IMR-90 (cell line): ENCODE measurements at regions not wholly inside any gene's neighbourhood (a gene's known extent, or its start where the extent isn't known, plus 50 kb on each side); places are given as distances from the start of the nearest gene placed in this dataset.

Source experiments
- ATAC-seq: fragments of 200-7000 bp; cut with Tn5 transposase; 2 replicates; pipeline ENCODE4 v1.9.1; 2020; ENCODE audit warnings: low read depth, mild to moderate bottlenecking, moderate library complexity
- BruUV-seq: library from RNA; stranded (reverse); fragments of 400-500 nt; replicated peaks from 2 replicates; lab custom pipeline; 2021; lab: Mats Ljungman, UMichigan
- CTCF ChIA-PET: fragments of 300-600 bp; formaldehyde crosslinking; extraction: SDS; loops from one replicate; lab custom pipeline; 2021; ENCODE audit warnings: antibody characterized with exemption; lab: Yijun Ruan, JAX
- POLR2A ChIA-PET: fragments of 300-600 bp; sonication (Branson Sonifier 250); formaldehyde crosslinking; loops from one replicate; lab custom pipeline; 2022; ENCODE audit warnings: antibody characterized with exemption; ENCODE audit not compliant: unreplicated experiment; lab: Charles Lee
- DNase-seq: peaks from one replicate; pipeline ENCODE4 v3.0.0; 2013
- H2AFZ ChIP-seq: replicated peaks from 2 replicates; pipeline ENCODE3; 2013; ENCODE audit warnings: low read length, mild to moderate bottlenecking; ENCODE audit not compliant: poor library complexity
- H2AK5ac ChIP-seq: 2 replicates; pipeline ENCODE4 v1.6.1; 2013; ENCODE audit warnings: low read depth, low read length, inconsistent platforms
- H2AK9ac ChIP-seq: replicated peaks from 2 replicates; pipeline ENCODE3; 2013; ENCODE audit warnings: mild to moderate bottlenecking, low read depth, low read length, moderate library complexity; ENCODE audit not compliant: poor library complexity
- H2BK120ac ChIP-seq: 2 replicates; pipeline ENCODE4 v1.6.1; 2013; ENCODE audit warnings: low read depth, low read length, inconsistent platforms
- H2BK15ac ChIP-seq: 3 replicates; pipeline ENCODE4 v1.6.1; 2013; ENCODE audit warnings: low read depth, low read length, inconsistent platforms
- H2BK20ac ChIP-seq: 2 replicates; pipeline ENCODE4 v1.6.1; 2013; ENCODE audit warnings: low read depth, mild to moderate bottlenecking, inconsistent platforms, low read length, moderate library complexity
- H2BK5ac ChIP-seq: 2 replicates; pipeline ENCODE4 v1.6.1; 2013; ENCODE audit warnings: mild to moderate bottlenecking, low read depth, low read length, inconsistent platforms; ENCODE audit not compliant: poor library complexity, severe bottlenecking
- H3K14ac ChIP-seq: replicated peaks from 2 replicates; pipeline ENCODE4 v1.6.1; 2013; ENCODE audit warnings: low read depth, low read length, inconsistent platforms
- H3K18ac ChIP-seq: 2 replicates; pipeline ENCODE4 v1.6.1; 2013; ENCODE audit warnings: low read depth, low read length, control low read depth
- H3K23ac ChIP-seq: 2 replicates; pipeline ENCODE4 v1.6.1; 2013; ENCODE audit warnings: low read depth, low read length, inconsistent platforms
- H3K27ac ChIP-seq: 2 replicates; pipeline ENCODE4 v1.5.1; 2013; ENCODE audit warnings: mild to moderate bottlenecking, control low read depth, low read length; ENCODE audit not compliant: insufficient read depth
- H3K27me3 ChIP-seq: 2 replicates; pipeline ENCODE4 v1.6.1; 2013; ENCODE audit warnings: low read length; ENCODE audit not compliant: control insufficient read depth, insufficient read depth
- H3K36me3 ChIP-seq: 2 replicates; pipeline ENCODE4 v1.6.1; 2013; ENCODE audit warnings: low read length, mixed read lengths; ENCODE audit not compliant: control insufficient read depth, insufficient read depth
- H3K4ac ChIP-seq: 2 replicates; pipeline ENCODE4 v1.6.1; 2013; ENCODE audit warnings: low read depth, low read length, inconsistent platforms
- H3K4me1 ChIP-seq: 2 replicates; pipeline ENCODE4 v1.6.1; 2013; ENCODE audit warnings: low read length, mixed read lengths; ENCODE audit not compliant: control insufficient read depth, insufficient read depth
- H3K4me2 ChIP-seq: 2 replicates; pipeline ENCODE4 v1.6.1; 2013; ENCODE audit warnings: low read depth, mild to moderate bottlenecking, control low read depth, low read length, moderate library complexity
- H3K4me3 ChIP-seq: 2 replicates; pipeline ENCODE4 v1.5.1; 2013; ENCODE audit warnings: low read depth, mild to moderate bottlenecking, control low read depth, low read length, moderate library complexity; ENCODE audit not compliant: insufficient read depth
- H3K56ac ChIP-seq: 2 replicates; pipeline ENCODE4 v1.6.1; 2013; ENCODE audit warnings: low read length, inconsistent platforms; ENCODE audit not compliant: insufficient read depth; ENCODE audit errors: extremely low read depth
- H3K79me1 ChIP-seq, 2 experiments: 2 replicates each; pipeline ENCODE4 v1.6.1; 2013; ENCODE audit warnings: low read length in 2 of 2, inconsistent platforms in 1 of 2, low read depth in 1 of 2
- H3K9ac ChIP-seq: 2 replicates; pipeline ENCODE4 v1.6.1; 2013; ENCODE audit warnings: low read depth, low read length, control low read depth
- H3K9me1 ChIP-seq: 2 replicates; pipeline ENCODE4 v1.6.1; 2013; ENCODE audit warnings: low read length, inconsistent platforms; ENCODE audit not compliant: insufficient read depth
- H3K9me3 ChIP-seq: 2 replicates; pipeline ENCODE4 v1.6.1; 2013; ENCODE audit warnings: low read length; ENCODE audit not compliant: control insufficient read depth, insufficient read depth
- H4K20me1 ChIP-seq: 2 replicates; pipeline ENCODE4 v1.6.1; 2013; ENCODE audit warnings: low read length, inconsistent platforms; ENCODE audit not compliant: insufficient read depth
- H4K5ac ChIP-seq: 2 replicates; pipeline ENCODE4 v1.6.1; 2013; ENCODE audit warnings: mild to moderate bottlenecking, low read depth, low read length, control low read depth
- H4K8ac ChIP-seq, 2 experiments: 2 replicates each; pipeline ENCODE4 v1.6.1; 2013; ENCODE audit warnings: low read depth in 2 of 2, low read length in 2 of 2, control low read depth in 1 of 2, inconsistent platforms in 1 of 2
- H4K91ac ChIP-seq: 2 replicates; pipeline ENCODE4 v1.6.1; 2013; ENCODE audit warnings: low read depth, low read length, inconsistent platforms; ENCODE audit not compliant: insufficient read depth
- BHLHE40 ChIP-seq: fragments of 150-350 bp; IDR thresholded peaks from 2 replicates; pipeline ENCODE4 v1.6.1; 2016; ENCODE audit warnings: mild to moderate bottlenecking, low read depth, low read length
- CEBPB ChIP-seq: IDR thresholded peaks from 2 replicates; pipeline ENCODE4 v1.6.1; 2012; ENCODE audit warnings: low read depth, low read length, improper control_type of control experiment
- ELK1 ChIP-seq: fragments of 150-350 bp; IDR thresholded peaks from 2 replicates; pipeline ENCODE4 v1.6.1; 2016; ENCODE audit warnings: low read depth, mild to moderate bottlenecking, low read length, moderate library complexity, borderline replicate concordance
- FOS ChIP-seq: fragments of 150-350 bp; IDR thresholded peaks from 2 replicates; pipeline ENCODE4 v1.6.1; 2016; ENCODE audit warnings: low read depth, low read length
- MAZ ChIP-seq: IDR thresholded peaks from 2 replicates; pipeline ENCODE4 v1.6.1; 2012; ENCODE audit warnings: low read depth, mild to moderate bottlenecking, low read length, improper control_type of control experiment, moderate library complexity, borderline replicate concordance
- MXI1 ChIP-seq: IDR thresholded peaks from 2 replicates; pipeline ENCODE4 v1.6.1; 2012; ENCODE audit warnings: low read depth, mild to moderate bottlenecking, low read length, moderate library complexity, borderline replicate concordance
- NFE2L2 ChIP-seq: fragments of 150-350 bp; IDR thresholded peaks from 2 replicates; pipeline ENCODE4 v1.6.1; 2016; ENCODE audit warnings: low read depth, mild to moderate bottlenecking, low read length
- POLR2A ChIP-seq: IDR thresholded peaks from 2 replicates; pipeline ENCODE4 v1.6.1; 2012; ENCODE audit warnings: mild to moderate bottlenecking, low read depth, low read length
- RAD21 ChIP-seq: IDR thresholded peaks from 2 replicates; pipeline ENCODE4 v1.6.1; 2012; ENCODE audit warnings: low read length, improper control_type of control experiment
- RCOR1 ChIP-seq: IDR thresholded peaks from 2 replicates; pipeline ENCODE4 v1.6.1; 2012; ENCODE audit warnings: mild to moderate bottlenecking, low read length, improper control_type of control experiment; ENCODE audit not compliant: insufficient replicate concordance
- RFX5 ChIP-seq: IDR thresholded peaks from 2 replicates; pipeline ENCODE4 v1.8.0; 2012; ENCODE audit warnings: low read depth, mild to moderate bottlenecking, low read length, moderate library complexity
- SMC3 ChIP-seq: fragments of 150-350 bp; IDR thresholded peaks from 2 replicates; pipeline ENCODE4 v1.6.1; 2016; ENCODE audit warnings: low read depth, mild to moderate bottlenecking, antibody characterized with exemption, low read length, moderate library complexity
- USF2 ChIP-seq: fragments of 150-350 bp; IDR thresholded peaks from 2 replicates; pipeline ENCODE4 v1.6.1; 2017; ENCODE audit warnings: mild to moderate bottlenecking, antibody characterized with exemption, low read length, low read depth
- whole genome bisulfite sequencing, 2 experiments: methylation state at CpG; one replicate each; pipeline versions ENCODE4 v1.1.5 to v1.1.7; 2013; ENCODE audit warnings: missing lambda C conversion rate in 2 of 2; ENCODE audit not compliant: insufficient read length in 1 of 2; ENCODE audit errors: extremely low coverage in 2 of 2; 5-methylcytosine and 5-hydroxymethylcytosine counted together
- dilution Hi-C: fragments of 300-500 bp; cut with HindIII; formaldehyde crosslinking; loops from one replicate; pipeline ENCODE4 v1.14.3; 2018; ENCODE audit warnings: low sequenced_read_pairs; ENCODE audit not compliant: unreplicated experiment
- in situ Hi-C: fragments of 300-500 bp; cut with MboI; formaldehyde crosslinking; loops from 3 replicates; pipeline ENCODE4 v1.14.3; 2019; ENCODE audit warnings: low sequenced_read_pairs, inconsistent platforms, mixed read lengths
- intact Hi-C: fragments of 100-400 bp; cut with micrococcal nuclease; formaldehyde crosslinking; loops from 2 replicates; pipeline ENCODE4 v1.10.0; 2022
- TF ChIP-seq, protein P1 (sequence below): conservative IDR thresholded peaks from 2 replicates; pipeline ENCODE4 v1.5.1; 2012; ENCODE audit warnings: mild to moderate bottlenecking, low read depth, low read length, improper control_type of control experiment

- in situ Hi-C loops (no loop called here), dilution Hi-C loops (no loop called here), intact Hi-C loops (no loop called here)
- CTCF ChIA-PET, result no interaction called here
- Histone ChIP-seq H2AK5ac (no peak overlapping the region), H2BK5ac (no peak overlapping the region), H3K36me3 (no peaks in the 10 kb centered on the region), H3K79me1 (no peaks in the 10 kb centered on the region), H3K14ac (no peak overlapping the region), H4K91ac (no peak overlapping the region), H3K4me2 (no peak overlapping the region), H3K9me3 (no peaks in the 10 kb centered on the region), H3K4ac (no peak overlapping the region), H3K27ac (no peak overlapping the region), H4K8ac (no peak overlapping the region), H3K9ac (no peak overlapping the region), H3K56ac (no peak overlapping the region), H2BK120ac (no peak overlapping the region), H2BK20ac (no peak overlapping the region), H2AFZ (no peak overlapping the region), H4K5ac (no peak overlapping the region), H3K9me1 (no peaks in the 10 kb centered on the region), H3K23ac (no peak overlapping the region), H3K18ac (no peak overlapping the region), H3K4me1 (no peaks in the 10 kb centered on the region), H4K20me1 (no peaks in the 10 kb centered on the region), H2AK9ac (no peak overlapping the region), H3K4me3 (no peak overlapping the region), H3K27me3 (no peaks in the 10 kb centered on the region), H2BK15ac (no peak overlapping the region)
- POLR2A ChIA-PET, result no interaction called here
- ATAC-seq (no peak), DNase-seq (no peak)
- TF ChIP-seq, protein P1, sequence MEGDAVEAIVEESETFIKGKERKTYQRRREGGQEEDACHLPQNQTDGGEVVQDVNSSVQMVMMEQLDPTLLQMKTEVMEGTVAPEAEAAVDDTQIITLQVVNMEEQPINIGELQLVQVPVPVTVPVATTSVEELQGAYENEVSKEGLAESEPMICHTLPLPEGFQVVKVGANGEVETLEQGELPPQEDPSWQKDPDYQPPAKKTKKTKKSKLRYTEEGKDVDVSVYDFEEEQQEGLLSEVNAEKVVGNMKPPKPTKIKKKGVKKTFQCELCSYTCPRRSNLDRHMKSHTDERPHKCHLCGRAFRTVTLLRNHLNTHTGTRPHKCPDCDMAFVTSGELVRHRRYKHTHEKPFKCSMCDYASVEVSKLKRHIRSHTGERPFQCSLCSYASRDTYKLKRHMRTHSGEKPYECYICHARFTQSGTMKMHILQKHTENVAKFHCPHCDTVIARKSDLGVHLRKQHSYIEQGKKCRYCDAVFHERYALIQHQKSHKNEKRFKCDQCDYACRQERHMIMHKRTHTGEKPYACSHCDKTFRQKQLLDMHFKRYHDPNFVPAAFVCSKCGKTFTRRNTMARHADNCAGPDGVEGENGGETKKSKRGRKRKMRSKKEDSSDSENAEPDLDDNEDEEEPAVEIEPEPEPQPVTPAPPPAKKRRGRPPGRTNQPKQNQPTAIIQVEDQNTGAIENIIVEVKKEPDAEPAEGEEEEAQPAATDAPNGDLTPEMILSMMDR, result no peak
- TF ChIP-seq ELK1 (no peak), POLR2A (no peak), MAZ (no peak), SMC3 (no peak), RFX5 (no peak), CEBPB (no peak), RCOR1 (no peak), FOS (no peak), BHLHE40 (no peak), RAD21 (no peak), USF2 (no peak), MXI1 (no peak), NFE2L2 (no peak)
- no CpG with 5 or more reads among the region's 1 CpG for WGBS, 2 experiments
- BruUV-seq, result no TSS peak
Observed at GRCh38 chr2:175662335-175662734, 339.7 kb downstream of the LNPK start.
